Testis (tissue), 2 donors: ENCODE measurements at regions not wholly inside any gene's neighbourhood (a gene's known extent, or its start where the extent isn't known, plus 50 kb on each side); places are given as distances from the start of the nearest gene placed in this dataset.

Experiments used
- POLR2A ChIP-seq: fragments of 450-650 bp; IDR thresholded peaks from one replicate; pipeline ENCODE4 v1.6.1; 2017; ENCODE audit warnings: antibody characterized with exemption, mild to moderate bottlenecking, moderate library complexity
- TF ChIP-seq, protein P1 (sequence below), 3 experiments: fragments of 450-650 bp in 2 of 3; fragments of 200-600 bp in 1 of 3; sonication (generic) in 1 of 3; IDR thresholded peaks; one replicate each; pipeline ENCODE4 v1.5.1; 2016 to 2019; ENCODE audit warnings: antibody characterized with exemption in 3 of 3, mild to moderate bottlenecking in 2 of 3, moderate library complexity in 1 of 3

GRCh38 chr13:90947976-90948375 lies 399.5 kb upstream of the MIR17HG start:
- TF ChIP-seq, protein P1, sequence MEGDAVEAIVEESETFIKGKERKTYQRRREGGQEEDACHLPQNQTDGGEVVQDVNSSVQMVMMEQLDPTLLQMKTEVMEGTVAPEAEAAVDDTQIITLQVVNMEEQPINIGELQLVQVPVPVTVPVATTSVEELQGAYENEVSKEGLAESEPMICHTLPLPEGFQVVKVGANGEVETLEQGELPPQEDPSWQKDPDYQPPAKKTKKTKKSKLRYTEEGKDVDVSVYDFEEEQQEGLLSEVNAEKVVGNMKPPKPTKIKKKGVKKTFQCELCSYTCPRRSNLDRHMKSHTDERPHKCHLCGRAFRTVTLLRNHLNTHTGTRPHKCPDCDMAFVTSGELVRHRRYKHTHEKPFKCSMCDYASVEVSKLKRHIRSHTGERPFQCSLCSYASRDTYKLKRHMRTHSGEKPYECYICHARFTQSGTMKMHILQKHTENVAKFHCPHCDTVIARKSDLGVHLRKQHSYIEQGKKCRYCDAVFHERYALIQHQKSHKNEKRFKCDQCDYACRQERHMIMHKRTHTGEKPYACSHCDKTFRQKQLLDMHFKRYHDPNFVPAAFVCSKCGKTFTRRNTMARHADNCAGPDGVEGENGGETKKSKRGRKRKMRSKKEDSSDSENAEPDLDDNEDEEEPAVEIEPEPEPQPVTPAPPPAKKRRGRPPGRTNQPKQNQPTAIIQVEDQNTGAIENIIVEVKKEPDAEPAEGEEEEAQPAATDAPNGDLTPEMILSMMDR (IDR thresholded peaks at IDR 0.05) = no peak
- TF ChIP-seq POLR2A = no peak
